H1 (cell line): ENCODE measurements at regions not wholly inside any gene's neighbourhood (a gene's known extent, or its start where the extent isn't known, plus 50 kb on each side); places are given as distances from the start of the nearest gene placed in this dataset.

Experiments
- CTCF ChIA-PET: fragments of 300-600 bp; sonication (Branson Sonifier 250); formaldehyde crosslinking; loops from one replicate; lab custom pipeline; 2021; ENCODE audit not compliant: partially characterized antibody; lab: Charles Lee
- POLR2A ChIA-PET: fragments of 300-600 bp; sonication (Branson Sonifier 250); formaldehyde crosslinking; loops from one replicate; lab custom pipeline; 2021; ENCODE audit warnings: inconsistent platforms; ENCODE audit not compliant: partially characterized antibody; lab: Charles Lee
- DNase-seq, 2 experiments: peaks; one replicate each; pipeline versions ENCODE4 v3.0.0 to v3.0.0-alpha.2; 2010 to 2022; ENCODE audit warnings: low spot score in 2 of 2, low read depth in 1 of 2, mixed read lengths in 1 of 2
- FAIRE-seq: peaks from 2 replicates; lab custom pipeline; 2011; peaks lifted over from hg19 to GRCh38; lab: Jason Lieb, UNC
- H2AFZ ChIP-seq: 2 replicates; pipeline ENCODE4 v1.8.1; 2012; ENCODE audit warnings: low read length, inconsistent platforms
- H2AK5ac ChIP-seq: 2 replicates; pipeline ENCODE4 v1.6.1; 2013; ENCODE audit warnings: low read depth, low read length
- H2BK120ac ChIP-seq: replicated peaks from 2 replicates; pipeline ENCODE3; 2013; ENCODE audit warnings: low read depth, low read length, inconsistent platforms
- H2BK12ac ChIP-seq: 2 replicates; pipeline ENCODE4 v1.6.1; 2013; ENCODE audit warnings: low read depth, low read length
- H2BK15ac ChIP-seq: 2 replicates; pipeline ENCODE4 v1.6.1; 2013; ENCODE audit warnings: low read length
- H2BK20ac ChIP-seq: 2 replicates; pipeline ENCODE4 v1.6.1; 2013; ENCODE audit warnings: low read length
- H2BK5ac ChIP-seq: 2 replicates; pipeline ENCODE4 v1.6.1; 2013; ENCODE audit warnings: low read depth, low read length
- H3K14ac ChIP-seq: 2 replicates; pipeline ENCODE4 v1.6.1; 2013; ENCODE audit warnings: inconsistent platforms; ENCODE audit not compliant: insufficient read length
- H3K18ac ChIP-seq: 2 replicates; pipeline ENCODE4 v1.6.1; 2013; ENCODE audit warnings: low read length; ENCODE audit errors: extremely low read depth
- H3K23ac ChIP-seq: 2 replicates; pipeline ENCODE4 v1.6.1; 2013; ENCODE audit warnings: inconsistent platforms; ENCODE audit not compliant: insufficient read length
- H3K23me2 ChIP-seq: 2 replicates; pipeline ENCODE4 v1.6.1; 2013; ENCODE audit warnings: low read depth, low read length
- H3K27ac ChIP-seq: 2 replicates; pipeline ENCODE4 v1.6.1; 2011; ENCODE audit warnings: low read depth, low read length, inconsistent platforms
- H3K27me3 ChIP-seq, 4 experiments: replicated peaks in 1 of 4; 1 replicate in 1 of 4; 2 replicates in 3 of 4; pipeline versions ENCODE4 v1.6.1 to v1.8.1; 2011 to 2013; ENCODE audit warnings: low read length in 3 of 4, mild to moderate bottlenecking in 3 of 4, inconsistent platforms in 2 of 4, mixed read lengths in 2 of 4, moderate library complexity in 1 of 4; ENCODE audit not compliant: control insufficient read depth in 3 of 4, insufficient read depth in 3 of 4; ENCODE audit errors: extremely low read depth in 1 of 4
- H3K36me3 ChIP-seq, 4 experiments: 2 replicates each; pipeline versions ENCODE4 v1.6.1 to v1.8.1; 2011 to 2013; ENCODE audit warnings: mild to moderate bottlenecking in 4 of 4, low read length in 3 of 4, moderate library complexity in 2 of 4, control low read depth in 1 of 4, inconsistent platforms in 1 of 4; ENCODE audit not compliant: insufficient read depth in 4 of 4, control insufficient read depth in 2 of 4
- H3K4ac ChIP-seq: replicated peaks from 2 replicates; pipeline ENCODE3; 2013; ENCODE audit warnings: low read length, low read depth, mixed read lengths, inconsistent platforms; ENCODE audit not compliant: insufficient read length
- H3K4me1 ChIP-seq, 4 experiments: replicated peaks in 1 of 4; 1 replicate in 1 of 4; 2 replicates in 3 of 4; pipeline versions ENCODE4 v1.6.1 to v1.8.1; 2011 to 2013; ENCODE audit warnings: low read length in 3 of 4, inconsistent platforms in 2 of 4, mixed read lengths in 1 of 4; ENCODE audit not compliant: insufficient read depth in 4 of 4, control insufficient read depth in 3 of 4
- H3K4me2 ChIP-seq, 2 experiments: 2 replicates each; pipeline versions ENCODE4 v1.6.1 to v1.8.1; 2011 to 2013; ENCODE audit warnings: low read depth in 2 of 2, low read length in 2 of 2, control low read depth in 1 of 2, inconsistent platforms in 1 of 2, mild to moderate bottlenecking in 1 of 2; ENCODE audit not compliant: insufficient read depth in 1 of 2
- H3K4me3 ChIP-seq, 4 experiments: fragments of 200-600, 300-600 bp in 1 of 4; sonication (generic), shearing (Covaris generic), sonication (Bioruptor Twin) in 1 of 4; 2 replicates each; pipeline versions ENCODE4 v1.5.1 to v1.8.1; 2011 to 2016; ENCODE audit warnings: low read length in 4 of 4, low read depth in 3 of 4, control low read depth in 2 of 4, inconsistent platforms in 2 of 4, mild to moderate bottlenecking in 2 of 4, mixed read lengths in 1 of 4, moderate library complexity in 1 of 4; ENCODE audit not compliant: insufficient read depth in 2 of 4; ENCODE audit errors: extremely low read depth in 1 of 4
- H3K56ac ChIP-seq: replicated peaks from 2 replicates; pipeline ENCODE3; 2013; ENCODE audit warnings: low read depth, mild to moderate bottlenecking, mixed read lengths, low read length, inconsistent platforms; ENCODE audit not compliant: insufficient read length
- H3K79me1 ChIP-seq: 2 replicates; pipeline ENCODE4 v1.6.1; 2013; ENCODE audit warnings: low read depth, low read length, control low read depth
- H3K79me2 ChIP-seq, 2 experiments: 2 replicates each; pipeline versions ENCODE4 v1.6.1 to v1.8.1; 2012 to 2013; ENCODE audit warnings: low read length in 2 of 2, mild to moderate bottlenecking in 2 of 2, inconsistent platforms in 1 of 2; ENCODE audit not compliant: insufficient read depth in 2 of 2, control insufficient read depth in 1 of 2
- H3K9ac ChIP-seq, 4 experiments: replicated peaks in 1 of 4; 1 replicate in 1 of 4; 2 replicates in 3 of 4; pipeline versions ENCODE4 v1.6.1 to v1.8.1; 2011 to 2013; ENCODE audit warnings: low read depth in 3 of 4, low read length in 3 of 4, control low read depth in 2 of 4, mild to moderate bottlenecking in 2 of 4, moderate library complexity in 2 of 4, inconsistent platforms in 1 of 4; ENCODE audit errors: extremely low read depth in 1 of 4
- H3K9me3 ChIP-seq, 2 experiments: 2 replicates each; pipeline versions ENCODE4 v1.6.1 to v1.8.1; 2012 to 2013; ENCODE audit warnings: mild to moderate bottlenecking in 2 of 2, moderate library complexity in 2 of 2, control low read depth in 1 of 2, inconsistent platforms in 1 of 2, low read depth in 1 of 2, low read length in 1 of 2, mixed read lengths in 1 of 2; ENCODE audit not compliant: insufficient read depth in 2 of 2
- H4K20me1 ChIP-seq, 2 experiments: replicated peaks in 1 of 2; 2 replicates each; pipeline versions ENCODE3 to v1.8.1; 2011 to 2013; ENCODE audit warnings: inconsistent platforms in 2 of 2, low read length in 2 of 2, mild to moderate bottlenecking in 1 of 2; ENCODE audit not compliant: insufficient read depth in 2 of 2, control insufficient read depth in 1 of 2
- H4K5ac ChIP-seq: 2 replicates; pipeline ENCODE4 v1.6.1; 2013; ENCODE audit warnings: low read length, low read depth, mixed read lengths, inconsistent platforms; ENCODE audit not compliant: insufficient read length
- H4K8ac ChIP-seq: 2 replicates; pipeline ENCODE4 v1.8.0; 2013; ENCODE audit warnings: mild to moderate bottlenecking, moderate library complexity, low read length, inconsistent platforms; ENCODE audit not compliant: insufficient read depth; ENCODE audit errors: extremely low read depth
- H4K91ac ChIP-seq: replicated peaks from 2 replicates; pipeline ENCODE3; 2013; ENCODE audit warnings: low read length, mixed read lengths, inconsistent platforms; ENCODE audit not compliant: insufficient read length
- ATF3 ChIP-seq: IDR thresholded peaks from 2 replicates; pipeline ENCODE4 v1.6.1; 2011; ENCODE audit warnings: low read depth, mild to moderate bottlenecking, low read length; ENCODE audit not compliant: insufficient read depth
- CEBPB ChIP-seq: IDR thresholded peaks from 2 replicates; pipeline ENCODE4 v1.6.1; 2012; ENCODE audit warnings: low read depth, low read length
- EP300 ChIP-seq, 2 experiments: IDR thresholded peaks; 1 replicate in 1 of 2; 2 replicates in 1 of 2; pipeline ENCODE4 v1.6.1; 2011 to 2012; ENCODE audit warnings: low read depth in 2 of 2, low read length in 2 of 2, mild to moderate bottlenecking in 2 of 2, borderline replicate concordance in 1 of 2, inconsistent platforms in 1 of 2, moderate library complexity in 1 of 2
- HDAC2 ChIP-seq, 2 experiments: fragments of 300-600 bp in 1 of 2; sonication (generic) in 1 of 2; IDR thresholded peaks; 2 replicates each; pipeline ENCODE4 v1.6.1; 2011 to 2012; ENCODE audit warnings: low read depth in 2 of 2, low read length in 2 of 2, mild to moderate bottlenecking in 2 of 2, moderate library complexity in 2 of 2, borderline replicate concordance in 1 of 2, inconsistent platforms in 1 of 2
- KDM1A ChIP-seq: fragments of 200-600, 300-600 bp; sonication (generic); IDR thresholded peaks from 2 replicates; pipeline ENCODE4 v1.7.1; 2016; ENCODE audit warnings: mild to moderate bottlenecking, low read length, borderline replicate concordance
- KDM5A ChIP-seq: fragments of 200-600 bp; IDR thresholded peaks from 2 replicates; pipeline ENCODE4 v1.7.1; 2012; ENCODE audit warnings: mild to moderate bottlenecking, low read length, inconsistent platforms, mixed read lengths
- SAP30 ChIP-seq: fragments of 300-600 bp; sonication (generic); IDR thresholded peaks from 2 replicates; pipeline ENCODE4 v1.7.1; 2012; ENCODE audit warnings: low read length, moderate library complexity, mild to moderate bottlenecking, inconsistent platforms; ENCODE audit not compliant: insufficient read depth, insufficient replicate concordance
- SIRT6 ChIP-seq: IDR thresholded peaks from one replicate; pipeline ENCODE4 v1.7.1; 2012; ENCODE audit warnings: low read length, inconsistent platforms
- YY1 ChIP-seq: IDR thresholded peaks from 2 replicates; pipeline ENCODE4 v1.6.1; 2011; ENCODE audit warnings: low read depth, mild to moderate bottlenecking, low read length
- WGBS, 2 experiments: shearing (Covaris generic) in 1 of 2; methylation state at CpG; one replicate each; pipeline versions ENCODE4 v1.1.6 to v1.1.7; 2013 to 2015; ENCODE audit warnings: low lambda C conversion rate in 2 of 2, mixed read lengths in 2 of 2, inconsistent platforms in 1 of 2, low coverage in 1 of 2, missing lambda C conversion rate in 1 of 2; ENCODE audit not compliant: insufficient replicate concordance in 2 of 2, insufficient coverage in 1 of 2, insufficient read length in 1 of 2; ENCODE audit errors: extremely low coverage in 1 of 2, missing lambda C conversion rate in 1 of 2; 5-methylcytosine and 5-hydroxymethylcytosine counted together

DNA sequence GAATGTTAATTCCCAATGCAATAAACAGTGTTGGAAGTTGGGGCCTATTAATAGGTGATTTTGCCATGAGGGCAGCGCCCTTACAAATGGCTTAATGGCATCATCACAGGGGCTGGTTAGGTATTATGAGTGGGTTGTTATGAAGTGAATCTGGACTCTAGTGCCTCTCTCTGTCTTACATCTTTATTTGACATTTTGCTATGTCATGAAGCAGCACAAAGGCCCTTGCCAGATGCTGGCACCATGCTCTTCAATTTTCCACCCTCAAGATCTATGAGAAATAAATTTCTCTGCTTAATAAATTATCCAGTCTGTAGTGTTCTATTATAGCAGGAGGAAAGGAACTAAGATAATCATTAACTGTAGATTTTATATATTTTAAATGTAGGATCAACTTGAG is 1098.7 kb upstream of the NUDT12 start:
- Histone ChIP-seq H3K79me1 (no peaks in the 10 kb centered on the region), H2BK12ac (no peak overlapping the region), H4K8ac (no peak overlapping the region), H3K9ac (no peak overlapping the region), H3K14ac (no peak overlapping the region), H2BK5ac (no peak overlapping the region), H3K27ac (no peak overlapping the region), H4K91ac (no peak overlapping the region), H3K23me2 (no peaks in the 10 kb centered on the region), H2BK120ac (no peak overlapping the region), H3K4ac (no peak overlapping the region), H4K5ac (no peak overlapping the region), H3K79me2 (no peaks in the 10 kb centered on the region), H3K36me3 (no peaks in the 10 kb centered on the region), H4K20me1 (no peaks in the 10 kb centered on the region), H3K4me3 (no peak overlapping the region), H2AK5ac (no peak overlapping the region), H2BK15ac (no peak overlapping the region), H3K56ac (no peak overlapping the region), H3K4me1 (no peaks in the 10 kb centered on the region), H2BK20ac (no peak overlapping the region), H3K4me2 (no peak overlapping the region), H3K18ac (no peak overlapping the region), H2AFZ (no peak overlapping the region), H3K9me3 (no peaks in the 10 kb centered on the region), H3K27me3 (no peaks in the 10 kb centered on the region), H3K23ac (no peak overlapping the region)
- 90% methylated on average over 1 of the region's 1 CpG; no CpG with 5 or more reads in 1 of the 2 experiments for WGBS, 2 experiments
- no peak for FAIRE-seq
- ChIA-PET CTCF (interaction anchor here (1.4 kb wide), 1 partner anchor 10 kb away, joined by 4 read pairs; no protein-coding TSS in a partner anchor), POLR2A (no interaction called here)
- TF ChIP-seq HDAC2 (IDR thresholded peaks at IDR 0.05; ENCODE audit: borderline replicate concordance in 1 of 2, low read depth in 2 of 2, low read length in 2 of 2), result no peak
- no peak for TF ChIP-seq EP300 (IDR thresholded peaks at IDR 0.05; ENCODE audit: borderline replicate concordance in 1 of 2, low read depth in 2 of 2, low read length in 2 of 2)
- no peak for TF ChIP-seq SIRT6
- no peak for TF ChIP-seq SAP30
- no peak for TF ChIP-seq KDM5A
- TF ChIP-seq ATF3, result no peak
- TF ChIP-seq YY1, result no peak
- TF ChIP-seq KDM1A, result no peak
- no peak for TF ChIP-seq CEBPB
- no peak for DNase-seq
